ENCODE measurements at regions not wholly inside any gene's neighbourhood (a gene's known extent, or its start where the extent isn't known, plus 50 kb on each side); places are given as distances from the start of the nearest gene placed in this dataset.

DNA sequence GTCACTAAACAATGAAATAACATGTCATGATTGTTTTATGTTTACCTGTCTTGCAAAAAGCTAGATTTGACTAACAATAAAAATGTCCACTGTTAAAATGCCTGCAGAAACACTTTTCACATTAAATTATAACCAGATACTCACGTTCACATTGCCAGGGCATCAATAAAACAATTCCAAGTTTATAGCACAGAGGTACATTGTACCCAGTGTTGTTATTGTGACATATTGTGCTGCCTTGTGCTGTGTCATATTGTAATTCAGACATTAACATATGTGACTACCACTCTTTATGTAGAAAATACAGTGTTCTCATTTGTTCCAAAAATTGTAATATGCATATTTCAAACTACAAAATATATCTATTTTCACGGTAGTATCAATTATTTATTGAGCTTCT is 766.1 kb downstream of the NCAM2 start:
- no peak for TF ChIP-seq POLR2AphosphoS5 (IDR thresholded peaks at IDR 0.05; ENCODE audit: low read depth, low read length)
- TF ChIP-seq, protein P1, sequence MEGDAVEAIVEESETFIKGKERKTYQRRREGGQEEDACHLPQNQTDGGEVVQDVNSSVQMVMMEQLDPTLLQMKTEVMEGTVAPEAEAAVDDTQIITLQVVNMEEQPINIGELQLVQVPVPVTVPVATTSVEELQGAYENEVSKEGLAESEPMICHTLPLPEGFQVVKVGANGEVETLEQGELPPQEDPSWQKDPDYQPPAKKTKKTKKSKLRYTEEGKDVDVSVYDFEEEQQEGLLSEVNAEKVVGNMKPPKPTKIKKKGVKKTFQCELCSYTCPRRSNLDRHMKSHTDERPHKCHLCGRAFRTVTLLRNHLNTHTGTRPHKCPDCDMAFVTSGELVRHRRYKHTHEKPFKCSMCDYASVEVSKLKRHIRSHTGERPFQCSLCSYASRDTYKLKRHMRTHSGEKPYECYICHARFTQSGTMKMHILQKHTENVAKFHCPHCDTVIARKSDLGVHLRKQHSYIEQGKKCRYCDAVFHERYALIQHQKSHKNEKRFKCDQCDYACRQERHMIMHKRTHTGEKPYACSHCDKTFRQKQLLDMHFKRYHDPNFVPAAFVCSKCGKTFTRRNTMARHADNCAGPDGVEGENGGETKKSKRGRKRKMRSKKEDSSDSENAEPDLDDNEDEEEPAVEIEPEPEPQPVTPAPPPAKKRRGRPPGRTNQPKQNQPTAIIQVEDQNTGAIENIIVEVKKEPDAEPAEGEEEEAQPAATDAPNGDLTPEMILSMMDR (IDR thresholded peaks at IDR 0.05) = no peak
- TF ChIP-seq, protein P2, sequence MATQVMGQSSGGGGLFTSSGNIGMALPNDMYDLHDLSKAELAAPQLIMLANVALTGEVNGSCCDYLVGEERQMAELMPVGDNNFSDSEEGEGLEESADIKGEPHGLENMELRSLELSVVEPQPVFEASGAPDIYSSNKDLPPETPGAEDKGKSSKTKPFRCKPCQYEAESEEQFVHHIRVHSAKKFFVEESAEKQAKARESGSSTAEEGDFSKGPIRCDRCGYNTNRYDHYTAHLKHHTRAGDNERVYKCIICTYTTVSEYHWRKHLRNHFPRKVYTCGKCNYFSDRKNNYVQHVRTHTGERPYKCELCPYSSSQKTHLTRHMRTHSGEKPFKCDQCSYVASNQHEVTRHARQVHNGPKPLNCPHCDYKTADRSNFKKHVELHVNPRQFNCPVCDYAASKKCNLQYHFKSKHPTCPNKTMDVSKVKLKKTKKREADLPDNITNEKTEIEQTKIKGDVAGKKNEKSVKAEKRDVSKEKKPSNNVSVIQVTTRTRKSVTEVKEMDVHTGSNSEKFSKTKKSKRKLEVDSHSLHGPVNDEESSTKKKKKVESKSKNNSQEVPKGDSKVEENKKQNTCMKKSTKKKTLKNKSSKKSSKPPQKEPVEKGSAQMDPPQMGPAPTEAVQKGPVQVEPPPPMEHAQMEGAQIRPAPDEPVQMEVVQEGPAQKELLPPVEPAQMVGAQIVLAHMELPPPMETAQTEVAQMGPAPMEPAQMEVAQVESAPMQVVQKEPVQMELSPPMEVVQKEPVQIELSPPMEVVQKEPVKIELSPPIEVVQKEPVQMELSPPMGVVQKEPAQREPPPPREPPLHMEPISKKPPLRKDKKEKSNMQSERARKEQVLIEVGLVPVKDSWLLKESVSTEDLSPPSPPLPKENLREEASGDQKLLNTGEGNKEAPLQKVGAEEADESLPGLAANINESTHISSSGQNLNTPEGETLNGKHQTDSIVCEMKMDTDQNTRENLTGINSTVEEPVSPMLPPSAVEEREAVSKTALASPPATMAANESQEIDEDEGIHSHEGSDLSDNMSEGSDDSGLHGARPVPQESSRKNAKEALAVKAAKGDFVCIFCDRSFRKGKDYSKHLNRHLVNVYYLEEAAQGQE (IDR thresholded peaks at IDR 0.05; ENCODE audit: insufficient read depth in 1 of 2, low read depth in 2 of 2, low read length in 1 of 2) = no peak
- no peak for TF ChIP-seq TCF7L2 (IDR thresholded peaks at IDR 0.05; ENCODE audit: low read depth, low read length)
- TF ChIP-seq SIN3A (IDR thresholded peaks at IDR 0.05; ENCODE audit: borderline replicate concordance, insufficient read depth, low read depth, low read length) = no peak

Data from Panc1 (cell line).